ENCODE measurements at regions not wholly inside any gene's neighbourhood (a gene's known extent, or its start where the extent isn't known, plus 50 kb on each side); places are given as distances from the start of the nearest gene placed in this dataset.

- intact Hi-C loops (cut with DNase I), result no loop called here
- no peaks in the 10 kb centered on the region for H3K9me3 ChIP-seq
- H3K27ac ChIP-seq, result no peak overlapping the region
- no peaks in the 10 kb centered on the region for H3K4me1 ChIP-seq (replicated peaks)
- TF ChIP-seq CTCF (IDR thresholded peaks at IDR 0.05) (no peak), POLR2A (IDR thresholded peaks at IDR 0.05) (no peak), POLR2AphosphoS5 (IDR thresholded peaks at IDR 0.05) (no peak)
- no peaks in the 10 kb centered on the region for H3K36me3 ChIP-seq
- no peak overlapping the region for H3K4me3 ChIP-seq
- 73% methylated on average over 2 of the region's 2 CpGs for WGBS
- DNase-seq (ENCODE audit: low spot score), result no peak
- no peaks in the 10 kb centered on the region for H3K27me3 ChIP-seq (replicated peaks; ENCODE audit: insufficient read depth)
These were observed 1069.5 kb downstream of the DIAPH3 start for GRCh38 chr13:59094181-59094580.

- no peak overlapping the region for H3K27ac ChIP-seq
- WGBS, result 60% methylated on average over 6 of the region's 6 CpGs
- H3K9me3 ChIP-seq, result no peaks in the 10 kb centered on the region
- no peak for TF ChIP-seq CTCF (IDR thresholded peaks at IDR 0.05)
- TF ChIP-seq POLR2A (IDR thresholded peaks at IDR 0.05), result no peak
- no peak overlapping the region for H3K4me3 ChIP-seq
- no peak for DNase-seq (ENCODE audit: low spot score)
- no peaks in the 10 kb centered on the region for H3K4me1 ChIP-seq (replicated peaks)
- H3K27me3 ChIP-seq (replicated peaks; ENCODE audit: insufficient read depth), result no peaks in the 10 kb centered on the region
- H3K36me3 ChIP-seq, result no peaks in the 10 kb centered on the region
- intact Hi-C loops (cut with DNase I), result no loop called here
These were observed 1064.3 kb downstream of the DIAPH3 start for GRCh38 chr13:59099182-59099974.

GRCh38 chr13:59103004-59103768 lies 1060.5 kb downstream of the DIAPH3 start:
- intact Hi-C loops (cut with DNase I), result no loop called here
- DNase-seq (ENCODE audit: low spot score), result no peak
- no peaks in the 10 kb centered on the region for H3K27me3 ChIP-seq (replicated peaks; ENCODE audit: insufficient read depth)
- no peaks in the 10 kb centered on the region for H3K36me3 ChIP-seq
- H3K4me3 ChIP-seq, result no peak overlapping the region
- 44% methylated on average over 4 of the region's 4 CpGs for WGBS
- H3K4me1 ChIP-seq (replicated peaks), result no peaks in the 10 kb centered on the region
- no peak overlapping the region for H3K27ac ChIP-seq
- no peaks in the 10 kb centered on the region for H3K9me3 ChIP-seq
- no peak for TF ChIP-seq CTCF (IDR thresholded peaks at IDR 0.05)
- no peak for TF ChIP-seq POLR2AphosphoS5 (IDR thresholded peaks at IDR 0.05)
- no peak for TF ChIP-seq POLR2A (IDR thresholded peaks at IDR 0.05)

- H3K27me3 ChIP-seq (replicated peaks; ENCODE audit: insufficient read depth), result no peaks in the 10 kb centered on the region
- H3K9me3 ChIP-seq, result no peaks in the 10 kb centered on the region
- H3K36me3 ChIP-seq, result no peaks in the 10 kb centered on the region
- no peak overlapping the region for H3K4me3 ChIP-seq
- no peak for TF ChIP-seq POLR2AphosphoS5 (IDR thresholded peaks at IDR 0.05)
- H3K4me1 ChIP-seq (replicated peaks), result no peaks in the 10 kb centered on the region
- no peak overlapping the region for H3K27ac ChIP-seq
- DNase-seq (ENCODE audit: low spot score), result no peak
- WGBS, result 21% methylated on average over 3 of the region's 3 CpGs
- intact Hi-C loops (cut with DNase I), result no loop called here
These were observed 1052.0 kb downstream of the DIAPH3 start for GRCh38 chr13:59111751-59112171.

GRCh38 chr13:59112221-59112718 lies 1051.5 kb downstream of the DIAPH3 start:
- Histone ChIP-seq H3K36me3 (no peaks in the 10 kb centered on the region), H3K27ac (no peak overlapping the region), H3K9me3 (no peaks in the 10 kb centered on the region), H3K4me1 (replicated peaks) (no peaks in the 10 kb centered on the region), H3K4me3 (no peak overlapping the region), H3K27me3 (replicated peaks; ENCODE audit: insufficient read depth) (no peaks in the 10 kb centered on the region)
- WGBS, result 61% methylated on average over 6 of the region's 6 CpGs
- intact Hi-C loops (cut with DNase I), result no loop called here
- no peak for TF ChIP-seq POLR2AphosphoS5 (IDR thresholded peaks at IDR 0.05)
- TF ChIP-seq CTCF (IDR thresholded peaks at IDR 0.05), result no peak
- no peak for TF ChIP-seq POLR2A (IDR thresholded peaks at IDR 0.05)
- no peak for DNase-seq (ENCODE audit: low spot score)

Measured in prostate gland (tissue), 2 donors.